Colonic mucosa (tissue), 4 donors: ENCODE measurements at regions not wholly inside any gene's neighbourhood (a gene's known extent, or its start where the extent isn't known, plus 50 kb on each side); places are given as distances from the start of the nearest gene placed in this dataset.

ENCODE experiments used
- DNase-seq: peaks from one replicate; pipeline ENCODE4 v3.0.0-alpha.2; 2020
- H3K27ac ChIP-seq: fragments of 200-600 bp; one replicate; pipeline ENCODE4 v1.8.0; 2021
- H3K27me3 ChIP-seq: fragments of 200-600 bp; one replicate; pipeline ENCODE4 v1.8.0; 2021
- H3K36me3 ChIP-seq: fragments of 200-600 bp; one replicate; pipeline ENCODE4 v1.8.0; 2021
- H3K4me1 ChIP-seq: fragments of 200-600 bp; one replicate; pipeline ENCODE4 v1.8.0; 2021; ENCODE audit warnings: mild to moderate bottlenecking
- H3K4me3 ChIP-seq: fragments of 200-600 bp; one replicate; pipeline ENCODE4 v1.8.0; 2021
- H3K9ac ChIP-seq, 2 donors: one replicate each; pipeline ENCODE4 v1.7.0; 2013; ENCODE audit warnings: control low read depth in 2 of 2, low read depth in 2 of 2, low read length in 2 of 2
- H3K9me3 ChIP-seq: fragments of 200-600 bp; one replicate; pipeline ENCODE4 v1.8.0; 2021
- intact Hi-C: fragments of 100-400 bp; cut with DNase I; formaldehyde crosslinking; loops from one replicate; pipeline ENCODE4 v1.14.1; 2022
- TF ChIP-seq, protein P1 (sequence below): fragments of 200-600 bp; IDR thresholded peaks from one replicate; pipeline ENCODE4 v1.8.0; 2022; ENCODE audit warnings: antibody characterized with exemption, mild to moderate bottlenecking
- donor health status: healthy.
- donor health status: DM: no; HTN: no; CAD: no.
- donor health status: DM: no; HTN: no; CAD: no.

DNA sequence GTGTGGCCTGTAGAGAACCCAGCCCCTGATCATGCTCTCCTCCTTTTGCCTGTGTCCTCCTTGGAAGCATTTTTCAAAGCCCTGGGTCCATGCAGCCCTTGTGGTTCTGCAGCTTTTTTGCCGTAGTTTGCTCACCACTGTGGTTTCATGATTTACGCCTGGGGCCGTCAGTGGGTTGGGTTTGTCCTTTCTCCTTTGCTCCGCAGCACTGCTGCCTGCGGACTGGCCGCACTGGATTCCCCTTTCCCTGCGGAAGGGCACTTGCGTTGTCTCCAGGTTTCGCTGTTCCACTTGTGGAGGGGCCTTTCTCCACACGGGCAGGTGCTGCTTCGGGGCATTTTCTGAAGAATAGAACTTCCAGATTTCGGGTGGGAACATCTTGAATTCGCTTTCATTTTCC lies 1260.9 kb downstream of the BRD1 start:
- Histone ChIP-seq H3K27ac (no peak overlapping the region), H3K9me3 (no peaks in the 10 kb centered on the region), H3K27me3 (no peaks in the 10 kb centered on the region), H3K36me3 (no peaks in the 10 kb centered on the region), H3K4me1 (no peaks in the 10 kb centered on the region), H3K4me3 (no peak overlapping the region), H3K9ac (no peak overlapping the region)
- DNase-seq, result no peak
- TF ChIP-seq, protein P1, sequence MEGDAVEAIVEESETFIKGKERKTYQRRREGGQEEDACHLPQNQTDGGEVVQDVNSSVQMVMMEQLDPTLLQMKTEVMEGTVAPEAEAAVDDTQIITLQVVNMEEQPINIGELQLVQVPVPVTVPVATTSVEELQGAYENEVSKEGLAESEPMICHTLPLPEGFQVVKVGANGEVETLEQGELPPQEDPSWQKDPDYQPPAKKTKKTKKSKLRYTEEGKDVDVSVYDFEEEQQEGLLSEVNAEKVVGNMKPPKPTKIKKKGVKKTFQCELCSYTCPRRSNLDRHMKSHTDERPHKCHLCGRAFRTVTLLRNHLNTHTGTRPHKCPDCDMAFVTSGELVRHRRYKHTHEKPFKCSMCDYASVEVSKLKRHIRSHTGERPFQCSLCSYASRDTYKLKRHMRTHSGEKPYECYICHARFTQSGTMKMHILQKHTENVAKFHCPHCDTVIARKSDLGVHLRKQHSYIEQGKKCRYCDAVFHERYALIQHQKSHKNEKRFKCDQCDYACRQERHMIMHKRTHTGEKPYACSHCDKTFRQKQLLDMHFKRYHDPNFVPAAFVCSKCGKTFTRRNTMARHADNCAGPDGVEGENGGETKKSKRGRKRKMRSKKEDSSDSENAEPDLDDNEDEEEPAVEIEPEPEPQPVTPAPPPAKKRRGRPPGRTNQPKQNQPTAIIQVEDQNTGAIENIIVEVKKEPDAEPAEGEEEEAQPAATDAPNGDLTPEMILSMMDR, result no peak
- intact Hi-C loops, result no loop called here

DNA sequence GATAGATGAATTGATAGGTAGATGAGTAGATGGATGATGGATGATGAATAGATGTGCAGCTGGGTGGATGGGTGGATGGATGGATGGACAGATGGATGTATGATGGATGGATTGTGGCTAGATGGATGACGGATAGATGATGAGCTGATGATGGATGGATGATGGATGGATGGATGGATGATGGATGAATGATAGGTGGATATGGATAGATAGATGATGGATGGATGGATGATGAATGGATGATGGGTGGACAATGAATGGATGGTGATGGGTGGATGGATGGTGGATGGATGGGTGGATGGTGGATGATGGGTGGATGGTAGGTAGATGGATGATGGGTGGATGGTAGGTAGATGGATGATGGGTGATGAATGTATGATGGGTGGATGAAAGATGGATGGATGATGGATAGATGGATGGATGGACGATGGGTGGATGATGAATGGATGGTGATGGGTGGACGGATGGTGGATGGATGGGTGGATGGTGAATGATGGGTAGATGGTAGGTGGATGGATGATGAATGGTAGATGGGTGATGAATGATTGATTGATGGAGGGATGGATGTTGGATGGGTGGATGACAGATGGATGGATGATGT lies 1261.7 kb downstream of the BRD1 start:
- DNase-seq, result no peak
- no peak overlapping the region for H3K9ac ChIP-seq
- H3K4me1 ChIP-seq, result no peaks in the 10 kb centered on the region
- TF ChIP-seq, protein P1, result no peak
- H3K9me3 ChIP-seq, result no peaks in the 10 kb centered on the region
- no peak overlapping the region for H3K27ac ChIP-seq
- no peaks in the 10 kb centered on the region for H3K27me3 ChIP-seq
- H3K4me3 ChIP-seq, result no peak overlapping the region
- intact Hi-C loops, result no loop called here
- H3K36me3 ChIP-seq, result no peaks in the 10 kb centered on the region

DNA sequence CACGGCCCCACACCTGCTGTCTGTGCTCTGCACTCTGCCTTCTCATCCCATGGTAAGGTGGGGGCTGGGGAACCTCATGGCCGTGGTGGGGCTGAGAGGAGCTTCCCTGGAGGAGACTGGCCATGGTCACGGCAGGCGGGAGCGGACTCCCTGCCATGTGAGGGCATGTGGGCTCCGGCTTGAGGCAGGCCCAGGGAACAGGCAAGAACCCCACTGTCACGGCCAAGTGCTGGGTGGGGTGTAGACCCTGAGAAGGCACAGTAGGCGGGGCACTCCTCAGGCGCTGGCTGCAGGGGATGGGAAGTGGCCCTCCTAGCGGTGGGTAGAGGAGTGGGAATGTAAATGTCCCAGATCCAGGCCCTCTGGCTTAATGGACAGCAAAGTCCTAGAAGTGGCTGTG lies 1262.7 kb downstream of the BRD1 start:
- no peak for DNase-seq
- intact Hi-C loops, result no loop called here
- H3K9me3 ChIP-seq, result no peaks in the 10 kb centered on the region

DNA sequence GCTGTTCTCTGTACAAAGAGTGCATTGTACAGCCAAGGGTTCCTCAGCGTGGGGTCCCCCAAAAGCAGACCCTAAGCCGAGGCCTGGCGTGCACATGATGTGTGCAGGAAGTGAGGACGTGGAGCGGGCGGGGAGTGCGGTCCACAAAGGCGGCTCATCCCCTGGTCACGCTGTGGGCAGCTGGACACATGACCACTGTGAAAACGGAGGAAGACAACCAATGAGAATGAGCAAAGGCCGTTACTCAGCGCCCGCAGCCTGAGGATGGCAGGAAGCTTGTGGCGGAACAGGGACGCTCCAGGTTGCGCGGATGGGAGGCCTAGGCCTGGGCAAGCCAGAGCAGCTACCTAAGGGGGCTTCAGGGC lies 1263.7 kb downstream of the BRD1 start:
- no peak overlapping the region for H3K9ac ChIP-seq

More for the DNA sequence above, 1262.7 kb downstream of the BRD1 start:
- TF ChIP-seq, protein P1, result no peak
- Histone ChIP-seq H3K27me3 (no peaks in the 10 kb centered on the region), H3K36me3 (no peaks in the 10 kb centered on the region), H3K4me1 (no peaks in the 10 kb centered on the region), H3K27ac (no peak overlapping the region), H3K9ac (no peak overlapping the region), H3K4me3 (no peak overlapping the region)

DNA sequence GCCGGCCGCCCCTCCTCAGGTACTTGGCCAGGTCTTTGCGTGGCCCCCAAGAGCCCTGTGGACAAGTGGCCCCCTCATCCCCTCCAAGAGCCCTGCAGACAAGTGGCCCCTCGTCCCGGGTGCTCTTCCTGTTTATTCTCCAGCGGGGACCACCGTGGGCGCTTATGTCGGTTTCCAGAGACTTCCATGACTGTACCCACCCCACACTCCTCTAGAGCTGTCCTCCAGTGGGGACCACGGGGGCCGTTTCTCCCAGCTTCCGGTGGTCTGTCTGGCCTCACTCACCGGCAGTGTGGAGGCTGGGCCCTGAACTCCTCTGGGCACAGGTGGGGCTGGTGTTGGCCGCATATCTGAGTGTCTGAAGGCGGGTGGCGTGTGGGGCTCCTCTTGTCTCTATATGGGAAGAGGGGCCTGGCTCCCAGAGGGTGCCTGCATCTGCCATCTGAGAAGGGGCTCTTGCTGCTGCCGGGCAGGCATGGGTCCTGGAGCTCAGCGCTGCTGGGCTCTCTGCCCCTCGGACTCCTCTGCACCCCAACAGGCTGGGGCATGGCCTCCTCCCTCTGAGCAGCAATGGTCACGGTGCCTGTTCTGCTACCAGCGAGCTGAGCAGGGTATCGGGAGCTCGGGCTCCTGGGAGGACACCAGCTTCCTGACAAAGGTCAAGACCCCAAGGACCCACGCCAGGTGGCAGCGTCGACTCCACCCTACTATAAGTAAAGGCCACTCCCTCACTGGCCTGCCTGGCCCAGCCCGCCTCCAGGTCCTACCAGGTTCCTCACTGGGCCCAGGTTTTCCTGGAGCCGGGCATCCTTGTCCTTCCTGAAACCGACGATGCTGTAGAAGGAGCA lies 1264.3 kb downstream of the BRD1 start:
- intact Hi-C loops, result no loop called here
- no peak for DNase-seq
- no peak overlapping the region for H3K27ac ChIP-seq

More for the DNA sequence above, 1263.7 kb downstream of the BRD1 start:
- H3K9me3 ChIP-seq, result no peaks in the 10 kb centered on the region
- TF ChIP-seq, protein P1, result no peak
- no peak overlapping the region for H3K4me3 ChIP-seq
- H3K27ac ChIP-seq, result no peak overlapping the region
- no peaks in the 10 kb centered on the region for H3K4me1 ChIP-seq
- no peaks in the 10 kb centered on the region for H3K27me3 ChIP-seq
- no peaks in the 10 kb centered on the region for H3K36me3 ChIP-seq
- intact Hi-C loops, result no loop called here
- no peak for DNase-seq

More for the DNA sequence above, 1264.3 kb downstream of the BRD1 start:
- H3K27me3 ChIP-seq, result no peaks in the 10 kb centered on the region
- no peaks in the 10 kb centered on the region for H3K36me3 ChIP-seq
- H3K4me1 ChIP-seq, result no peaks in the 10 kb centered on the region
- no peaks in the 10 kb centered on the region for H3K9me3 ChIP-seq
- H3K9ac ChIP-seq, result no peak overlapping the region
- no peak overlapping the region for H3K4me3 ChIP-seq
- TF ChIP-seq, protein P1, result no peak
